ENCODE measurements at regions not wholly inside any gene's neighbourhood (a gene's known extent, or its start where the extent isn't known, plus 50 kb on each side); places are given as distances from the start of the nearest gene placed in this dataset.

DNA sequence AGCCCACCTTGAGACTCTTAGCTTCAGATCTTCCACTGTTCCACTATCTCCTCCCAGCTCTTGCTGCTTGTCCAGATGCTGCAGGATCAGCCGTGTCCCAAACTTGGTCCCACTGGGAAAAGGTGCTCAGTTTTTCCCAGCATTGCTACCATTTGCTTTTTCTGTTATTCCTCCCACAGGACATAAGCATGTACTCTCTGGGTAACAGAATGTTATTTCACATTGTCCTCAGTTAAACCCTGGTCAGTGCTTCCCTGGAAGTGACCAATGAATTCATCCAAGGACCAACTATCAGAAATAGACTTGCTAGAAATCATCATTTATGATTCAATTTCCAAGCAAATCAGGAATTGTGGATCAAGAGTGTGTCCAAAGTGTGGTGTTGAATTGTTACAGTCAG is 179.2 kb upstream of the ZNF32 start:
- TF ChIP-seq, protein P1, sequence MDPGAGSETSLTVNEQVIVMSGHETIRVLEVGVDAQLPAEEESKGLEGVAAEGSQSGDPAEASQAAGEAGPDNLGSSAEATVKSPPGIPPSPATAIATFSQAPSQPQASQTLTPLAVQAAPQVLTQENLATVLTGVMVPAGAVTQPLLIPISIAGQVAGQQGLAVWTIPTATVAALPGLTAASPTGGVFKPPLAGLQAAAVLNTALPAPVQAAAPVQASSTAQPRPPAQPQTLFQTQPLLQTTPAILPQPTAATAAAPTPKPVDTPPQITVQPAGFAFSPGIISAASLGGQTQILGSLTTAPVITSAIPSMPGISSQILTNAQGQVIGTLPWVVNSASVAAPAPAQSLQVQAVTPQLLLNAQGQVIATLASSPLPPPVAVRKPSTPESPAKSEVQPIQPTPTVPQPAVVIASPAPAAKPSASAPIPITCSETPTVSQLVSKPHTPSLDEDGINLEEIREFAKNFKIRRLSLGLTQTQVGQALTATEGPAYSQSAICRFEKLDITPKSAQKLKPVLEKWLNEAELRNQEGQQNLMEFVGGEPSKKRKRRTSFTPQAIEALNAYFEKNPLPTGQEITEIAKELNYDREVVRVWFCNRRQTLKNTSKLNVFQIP (CRISPR knock-in tag; IDR thresholded peaks at IDR 0.05; ENCODE audit: borderline replicate concordance, low read depth), result no peak
- no peak for TF ChIP-seq ZNF565 (CRISPR knock-in tag; conservative IDR thresholded peaks at IDR 0.05; ENCODE audit: low read depth)
- no peak for TF ChIP-seq ESRRG (CRISPR knock-in tag; IDR thresholded peaks at IDR 0.05)
- no peak for TF ChIP-seq ZFP3 (CRISPR knock-in tag; IDR thresholded peaks at IDR 0.05)
- no peak for TF ChIP-seq TOX (CRISPR knock-in tag; IDR thresholded peaks at IDR 0.05; ENCODE audit: borderline replicate concordance)
- TF ChIP-seq, protein P2, sequence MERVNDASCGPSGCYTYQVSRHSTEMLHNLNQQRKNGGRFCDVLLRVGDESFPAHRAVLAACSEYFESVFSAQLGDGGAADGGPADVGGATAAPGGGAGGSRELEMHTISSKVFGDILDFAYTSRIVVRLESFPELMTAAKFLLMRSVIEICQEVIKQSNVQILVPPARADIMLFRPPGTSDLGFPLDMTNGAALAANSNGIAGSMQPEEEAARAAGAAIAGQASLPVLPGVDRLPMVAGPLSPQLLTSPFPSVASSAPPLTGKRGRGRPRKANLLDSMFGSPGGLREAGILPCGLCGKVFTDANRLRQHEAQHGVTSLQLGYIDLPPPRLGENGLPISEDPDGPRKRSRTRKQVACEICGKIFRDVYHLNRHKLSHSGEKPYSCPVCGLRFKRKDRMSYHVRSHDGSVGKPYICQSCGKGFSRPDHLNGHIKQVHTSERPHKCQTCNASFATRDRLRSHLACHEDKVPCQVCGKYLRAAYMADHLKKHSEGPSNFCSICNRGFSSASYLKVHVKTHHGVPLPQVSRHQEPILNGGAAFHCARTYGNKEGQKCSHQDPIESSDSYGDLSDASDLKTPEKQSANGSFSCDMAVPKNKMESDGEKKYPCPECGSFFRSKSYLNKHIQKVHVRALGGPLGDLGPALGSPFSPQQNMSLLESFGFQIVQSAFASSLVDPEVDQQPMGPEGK (CRISPR knock-in tag; IDR thresholded peaks at IDR 0.05; ENCODE audit: borderline replicate concordance), result no peak

All from SK-N-SH treated with all-trans-retinoic acid at 6 μM for 48 hours (cell line).